Activated CD4-positive, alpha-beta T cell treated with anti-CD3 and anti-CD28 coated beads for 4 hours (primary cell): ENCODE measurements at regions not wholly inside any gene's neighbourhood (a gene's known extent, or its start where the extent isn't known, plus 50 kb on each side); places are given as distances from the start of the nearest gene placed in this dataset.

Experiments
- DNase-seq, 2 donors: peaks; one replicate each; pipeline ENCODE4 v3.0.0-alpha.2; 2020

- DNase-seq, result no peak
These were observed 212.6 kb downstream of the DTHD1 start for GRCh38 chr4:36494016-36494415.

- no peak for DNase-seq
These were observed 213.3 kb downstream of the DTHD1 start for GRCh38 chr4:36494747-36495146.

DNA sequence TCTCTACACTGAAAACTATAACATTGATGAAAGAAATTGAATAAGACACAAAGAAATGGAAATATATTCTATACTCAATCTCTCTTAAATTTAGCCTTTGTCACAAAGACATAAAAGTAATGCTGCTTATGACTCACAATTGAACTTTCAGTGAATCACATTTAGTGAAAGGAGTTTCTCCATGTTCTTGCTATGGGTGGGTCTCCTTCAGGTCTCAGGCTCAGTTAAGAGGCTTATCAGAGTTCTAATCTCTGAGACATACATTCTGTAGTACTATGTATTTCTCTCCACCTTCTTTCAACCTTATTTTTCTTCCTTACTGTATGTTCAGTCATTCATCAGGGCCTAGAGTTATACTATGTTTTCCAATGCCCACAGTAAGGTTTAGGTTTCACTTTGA lies 220.9 kb downstream of the DTHD1 start:
- DNase-seq, result no peak

DNA sequence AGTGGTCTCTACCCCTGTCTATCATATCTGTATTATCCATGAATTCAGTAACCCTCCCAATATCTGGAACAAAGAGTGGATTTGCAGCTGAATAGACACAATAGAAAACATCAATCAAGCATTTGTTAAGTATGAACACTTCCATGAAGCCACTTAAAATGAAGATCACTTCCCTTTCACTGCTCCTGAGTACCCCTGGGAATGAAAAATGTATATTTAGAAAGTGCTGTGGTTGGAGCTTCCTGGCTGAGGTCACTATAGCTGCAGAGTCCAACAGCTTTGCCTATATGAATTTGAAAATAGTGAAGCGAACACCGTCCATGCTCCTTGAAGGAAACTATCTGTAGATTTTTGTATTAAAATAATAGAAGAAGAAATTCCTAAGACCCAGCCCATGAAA lies 227.0 kb downstream of the DTHD1 start:
- no peak for DNase-seq

DNA sequence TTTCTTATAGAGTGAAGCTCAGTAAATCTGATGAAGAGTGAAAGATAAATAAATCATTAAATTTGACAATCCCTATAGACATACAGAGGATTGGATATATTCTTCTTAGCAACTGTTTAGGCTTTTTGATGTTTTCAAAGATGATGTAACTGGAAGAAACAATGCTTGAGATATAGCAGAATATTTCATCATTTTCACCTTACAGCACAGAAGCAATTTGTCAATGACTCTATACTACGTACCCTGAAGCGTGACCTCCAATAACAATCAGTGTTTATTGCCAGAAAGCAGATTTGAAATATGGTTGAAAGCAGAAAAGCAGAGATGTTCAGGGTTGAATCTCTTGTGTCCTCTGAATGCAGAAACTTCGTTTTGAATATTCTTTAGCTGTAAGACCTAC lies 228.4 kb downstream of the DTHD1 start:
- no peak for DNase-seq

GRCh38 chr4:36511785-36512184 lies 230.4 kb downstream of the DTHD1 start:
- no peak for DNase-seq

- DNase-seq, result no peak
These were observed 235.2 kb downstream of the DTHD1 start for GRCh38 chr4:36516522-36517095.

GRCh38 chr4:36523182-36523581 lies 241.8 kb downstream of the DTHD1 start:
- no peak for DNase-seq

GRCh38 chr4:36532670-36533379 lies 251.4 kb downstream of the DTHD1 start:
- no peak for DNase-seq

DNA sequence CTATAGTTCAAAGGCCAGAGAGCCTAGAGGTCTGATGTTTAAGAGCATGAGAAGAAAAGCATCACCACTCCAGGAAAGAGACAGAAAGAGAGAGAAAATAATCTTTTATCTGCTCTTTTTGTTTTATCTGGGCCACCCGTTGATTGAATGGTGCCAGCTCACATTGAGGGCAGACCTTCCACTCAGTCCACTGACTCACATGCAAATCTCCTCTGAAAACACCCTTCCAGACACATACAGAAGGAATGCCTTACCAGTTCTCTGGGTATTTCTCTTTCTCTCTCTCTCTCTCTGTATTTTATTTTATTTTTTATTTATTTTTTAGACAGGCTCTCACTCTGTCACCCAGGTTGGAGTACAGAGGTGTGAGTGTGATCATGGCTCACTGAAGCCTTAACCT lies 252.5 kb downstream of the DTHD1 start:
- DNase-seq, result no peak

GRCh38 chr4:36547383-36547782 lies 266.0 kb downstream of the DTHD1 start:
- DNase-seq, result no peak

DNA sequence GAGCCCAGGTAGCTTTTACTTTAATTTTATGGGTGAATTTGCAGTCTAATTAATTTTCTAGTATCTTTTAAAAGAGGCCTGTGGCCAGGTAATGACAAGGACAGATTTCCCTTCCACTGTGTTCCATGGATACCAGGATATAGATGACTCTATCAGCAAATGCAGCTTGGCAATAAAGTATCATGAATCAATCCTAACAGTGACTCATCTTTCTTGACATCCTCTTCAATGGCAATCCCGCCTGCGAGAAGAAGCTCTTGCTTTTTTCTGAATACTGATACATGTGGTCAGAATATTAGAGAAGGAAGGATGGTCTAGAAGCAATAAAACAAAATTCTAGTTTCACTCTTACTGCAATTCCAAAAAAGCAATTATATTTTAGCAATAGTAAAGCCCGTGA lies 267.8 kb downstream of the DTHD1 start:
- no peak for DNase-seq

GRCh38 chr4:36549992-36550391 lies 268.6 kb downstream of the DTHD1 start:
- DNase-seq, result no peak

DNA sequence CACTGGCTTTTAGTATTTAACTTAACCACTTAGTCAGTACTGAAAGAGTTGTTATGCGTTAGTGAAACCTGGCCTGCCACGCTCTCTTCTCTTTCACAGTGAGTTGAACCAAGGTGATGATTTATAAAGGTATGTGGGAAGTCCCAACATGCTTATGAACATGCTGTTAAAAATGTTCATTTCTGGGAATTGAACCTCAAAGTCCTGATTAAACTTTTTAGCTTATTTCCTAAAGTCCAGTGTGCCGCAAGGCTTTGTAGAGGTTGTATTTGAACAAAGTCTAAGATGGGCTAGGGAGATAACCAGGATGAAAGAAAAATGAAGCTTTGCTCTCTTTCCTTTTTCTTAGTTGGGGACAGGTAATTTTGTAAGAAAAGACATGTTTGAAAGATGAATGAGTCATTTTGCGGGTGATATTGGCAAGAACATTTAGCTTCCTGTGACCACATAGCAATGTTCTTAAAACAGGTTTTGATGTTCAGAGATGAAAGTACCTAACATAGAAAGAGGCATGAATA lies 270.3 kb downstream of the DTHD1 start:
- DNase-seq, result no peak

- no peak for DNase-seq
These were observed 271.6 kb downstream of the DTHD1 start for GRCh38 chr4:36553029-36553428.

GRCh38 chr4:36553453-36553852 lies 272.0 kb downstream of the DTHD1 start:
- DNase-seq, result no peak

GRCh38 chr4:36556984-36557383 lies 275.6 kb downstream of the DTHD1 start:
- DNase-seq, result no peak

DNA sequence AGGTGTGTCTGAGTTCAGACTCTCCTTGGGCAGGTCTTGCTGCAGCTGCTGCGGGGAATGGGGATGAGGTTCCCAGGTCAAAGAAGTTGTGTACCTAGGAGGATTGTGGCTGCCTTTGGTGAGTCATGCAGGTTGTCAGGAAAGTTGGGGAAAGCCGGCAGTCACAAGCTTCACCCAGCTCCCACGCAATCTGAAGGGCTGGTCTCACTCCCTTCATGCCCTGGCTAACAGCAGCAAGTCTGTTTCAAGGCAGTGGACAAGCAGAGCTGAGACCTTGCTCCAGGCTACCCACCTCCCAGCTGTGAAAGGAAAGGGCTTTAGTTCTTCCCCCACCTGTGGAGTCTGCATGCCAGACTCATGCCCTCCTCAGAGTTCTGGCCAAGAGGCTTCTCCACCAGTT lies 287.2 kb downstream of the DTHD1 start:
- DNase-seq, result no peak

GRCh38 chr4:36573441-36573840 lies 292.0 kb downstream of the DTHD1 start:
- no peak for DNase-seq

DNA sequence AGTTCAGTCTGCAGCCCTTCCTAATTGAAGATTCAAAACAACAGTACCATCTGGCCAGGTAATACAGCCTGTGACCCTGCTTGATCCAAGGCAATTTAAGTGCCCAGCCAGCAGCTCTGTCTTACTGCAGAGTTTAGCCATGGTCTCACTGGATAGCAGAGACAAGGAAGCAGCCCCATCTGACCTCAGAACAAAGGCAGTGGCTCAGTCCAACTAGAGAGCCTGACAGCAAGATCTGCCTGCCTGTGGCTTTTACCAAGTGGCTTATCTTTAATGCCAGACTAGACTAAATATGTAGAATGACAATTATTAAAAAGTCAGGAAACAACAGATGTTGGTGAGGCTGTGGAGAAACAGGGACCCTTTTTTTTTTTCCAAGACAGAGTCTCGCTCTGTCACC lies 293.4 kb downstream of the DTHD1 start:
- DNase-seq, result no peak

DNA sequence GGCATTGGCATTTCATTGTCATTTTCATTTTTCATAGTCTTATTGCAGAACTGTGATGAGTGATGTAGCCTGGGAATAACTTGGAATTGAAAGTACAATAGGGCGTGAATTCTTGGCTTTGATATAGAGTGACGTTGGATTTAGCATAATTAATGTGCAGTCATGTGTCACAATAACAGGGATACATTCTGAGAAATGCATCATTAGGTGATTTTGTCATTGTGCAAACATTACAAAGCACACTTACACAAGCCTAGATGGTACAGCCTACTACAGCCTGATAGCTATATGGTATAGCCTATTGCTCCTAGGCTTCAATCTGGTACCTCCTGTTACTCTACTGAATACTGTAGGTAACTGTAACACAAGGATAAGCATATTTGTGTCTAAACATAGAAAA lies 300.8 kb downstream of the DTHD1 start:
- DNase-seq, result no peak

- DNase-seq, result no peak
These were observed 306.6 kb downstream of the DTHD1 start for GRCh38 chr4:36587909-36588472.

GRCh38 chr4:36590343-36590742 lies 308.9 kb downstream of the DTHD1 start:
- DNase-seq, result no peak

GRCh38 chr4:36601864-36602495 lies 320.6 kb downstream of the DTHD1 start:
- DNase-seq, result no peak
